HCT116 (cell line): ENCODE measurements at regions not wholly inside any gene's neighbourhood (a gene's known extent, or its start where the extent isn't known, plus 50 kb on each side); places are given as distances from the start of the nearest gene placed in this dataset.

Experiments
- ATAC-seq: fragments of 200-7000 bp; cut with Tn5 transposase; 2 replicates; pipeline ENCODE4 v1.9.1; 2020; ENCODE audit warnings: mild to moderate bottlenecking, moderate library complexity
- BruUV-seq: library from RNA; stranded (reverse); fragments of 400-500 nt; replicated peaks from 2 replicates; lab custom pipeline; 2021; lab: Mats Ljungman, UMichigan
- CTCF ChIA-PET: fragments of 300-600 bp; sonication (Branson Sonifier 250); formaldehyde crosslinking; loops from one replicate; lab custom pipeline; 2021; ENCODE audit warnings: antibody characterized with exemption; lab: Charles Lee
- POLR2A ChIA-PET: fragments of 300-600, 350-600 bp; sonication (Branson Sonifier 250); formaldehyde crosslinking; loops from one replicate; lab custom pipeline; 2021; ENCODE audit warnings: antibody characterized with exemption; lab: Charles Lee
- RAD21 ChIA-PET, 2 experiments: fragments of 300-600 bp; sonication (Branson Sonifier 250); formaldehyde crosslinking; loops; one replicate each; lab custom pipeline; 2023; ENCODE audit warnings: low total read pairs in 2 of 2; ENCODE audit not compliant: uncharacterized antibody in 2 of 2, unreplicated experiment in 2 of 2, low non-redundant PET in 1 of 2; lab: Charles Lee
- DNase-seq: peaks from one replicate; pipeline ENCODE4 v3.0.0-alpha.2; 2010; ENCODE audit warnings: low read depth, low spot score
- H2AFZ ChIP-seq: fragments of 200-600 bp; shearing (Covaris generic), sonication (generic); 2 replicates; pipeline ENCODE4 v1.6.1; 2017; ENCODE audit warnings: low read depth, mixed run types, mixed read lengths, antibody characterized with exemption, low read length; ENCODE audit not compliant: poor library complexity, severe bottlenecking
- H3K27ac ChIP-seq: 2 replicates; pipeline ENCODE4 v1.5.1; 2012; ENCODE audit warnings: low read depth, low read length
- H3K27me3 ChIP-seq: fragments of 200-600 bp; sonication (generic); 2 replicates; pipeline ENCODE4 v1.6.1; 2016; ENCODE audit warnings: mixed run types, low read length, mixed read lengths; ENCODE audit not compliant: insufficient read depth
- H3K36me3 ChIP-seq, 2 experiments: fragments of 200-500 bp in 1 of 2; fragments of 200-600 bp in 1 of 2; sonication (Bioruptor generic) in 1 of 2; sonication (generic) in 1 of 2; 2 replicates each; pipeline versions ENCODE4 v1.5.1 to v1.6.1; 2014 to 2016; ENCODE audit warnings: low read length in 2 of 2, inconsistent platforms in 1 of 2, mixed read lengths in 1 of 2, mixed run types in 1 of 2; ENCODE audit not compliant: insufficient read depth in 2 of 2, control insufficient read depth in 1 of 2
- H3K4me1 ChIP-seq, 2 experiments: fragments of 200-600 bp in 1 of 2; sonication (generic) in 1 of 2; 2 replicates each; pipeline versions ENCODE4 v1.5.1 to v1.6.1; 2012 to 2017; ENCODE audit warnings: low read length in 2 of 2, inconsistent platforms in 1 of 2, mild to moderate bottlenecking in 1 of 2, mixed read lengths in 1 of 2, mixed run types in 1 of 2, moderate library complexity in 1 of 2; ENCODE audit not compliant: insufficient read depth in 2 of 2, control insufficient read depth in 1 of 2
- H3K4me2 ChIP-seq: fragments of 200-600 bp; sonication (generic); 2 replicates; pipeline ENCODE4 v1.6.1; 2017; ENCODE audit warnings: mixed run types, low read length, mixed read lengths
- H3K4me3 ChIP-seq, 2 experiments: fragments of 200-600 bp in 1 of 2; sonication (generic) in 1 of 2; replicated peaks in 1 of 2; 2 replicates each; pipeline ENCODE4 v1.5.1; 2011 to 2016; ENCODE audit warnings: low read length in 2 of 2, control low read depth in 1 of 2, low read depth in 1 of 2, mild to moderate bottlenecking in 1 of 2, mixed read lengths in 1 of 2, mixed run types in 1 of 2
- H3K79me2 ChIP-seq: fragments of 200-600 bp; sonication (generic); 2 replicates; pipeline ENCODE4 v1.6.1; 2017; ENCODE audit warnings: mild to moderate bottlenecking, mixed run types, low read length, moderate library complexity, mixed read lengths; ENCODE audit not compliant: insufficient read depth
- H3K9ac ChIP-seq: fragments of 200-600 bp; sonication (generic); 2 replicates; pipeline ENCODE4 v1.6.1; 2016; ENCODE audit warnings: low read length, mixed read lengths
- H3K9me2 ChIP-seq: fragments of 200-600 bp; sonication (generic), shearing (Covaris generic); 2 replicates; pipeline ENCODE4 v1.6.1; 2017; ENCODE audit warnings: mixed run types, mild to moderate bottlenecking, moderate library complexity; ENCODE audit not compliant: insufficient read depth
- H3K9me3 ChIP-seq, 2 experiments: fragments of 200-500 bp in 1 of 2; fragments of 200-600 bp in 1 of 2; sonication (Bioruptor generic) in 1 of 2; sonication (generic) in 1 of 2; 2 replicates each; pipeline ENCODE4 v1.6.1; 2014 to 2017; ENCODE audit warnings: low read length in 2 of 2, mixed read lengths in 2 of 2, inconsistent platforms in 1 of 2, low read depth in 1 of 2, mild to moderate bottlenecking in 1 of 2, mixed run types in 1 of 2, moderate library complexity in 1 of 2; ENCODE audit not compliant: control insufficient read depth in 1 of 2, insufficient read depth in 1 of 2
- H4K20me1 ChIP-seq: fragments of 200-600 bp; sonication (generic), shearing (Covaris generic); 2 replicates; pipeline ENCODE4 v1.6.1; 2017; ENCODE audit warnings: mixed run types, mild to moderate bottlenecking, moderate library complexity; ENCODE audit not compliant: insufficient read depth
- EGR1 ChIP-seq: IDR thresholded peaks from 2 replicates; pipeline ENCODE4 v1.6.1; 2012; ENCODE audit warnings: low read depth
- EZH2 ChIP-seq: fragments of 200-600 bp; sonication (generic); IDR thresholded peaks from 2 replicates; pipeline ENCODE4 v1.6.1; 2017; ENCODE audit warnings: antibody characterized with exemption, mixed run types
- EZH2phosphoT487 ChIP-seq: fragments of 200-600 bp; IDR thresholded peaks from 2 replicates; pipeline ENCODE4 v1.6.1; 2018; ENCODE audit warnings: antibody characterized with exemption, borderline replicate concordance
- POLR2AphosphoS5 ChIP-seq: IDR thresholded peaks from 2 replicates; pipeline ENCODE4 v1.6.1; 2011; ENCODE audit warnings: mild to moderate bottlenecking, low read depth, low read length, moderate library complexity
- SIN3A ChIP-seq: IDR thresholded peaks from 2 replicates; pipeline ENCODE4 v1.6.1; 2012; ENCODE audit warnings: low read depth
- SRF ChIP-seq: IDR thresholded peaks from 2 replicates; pipeline ENCODE4 v1.6.1; 2012; ENCODE audit warnings: low read depth
- TCF7L2 ChIP-seq: IDR thresholded peaks from 2 replicates; pipeline ENCODE4 v1.7.0; 2011; ENCODE audit warnings: borderline replicate concordance, inconsistent platforms; ENCODE audit not compliant: insufficient read depth, insufficient read length; ENCODE audit errors: extremely low read depth
- YY1 ChIP-seq: IDR thresholded peaks from 2 replicates; pipeline ENCODE4 v1.6.1; 2011; ENCODE audit warnings: low read length, low read depth, moderate library complexity, mild to moderate bottlenecking; ENCODE audit not compliant: insufficient replicate concordance; ENCODE audit errors: extremely low read depth
- ZBTB33 ChIP-seq: IDR thresholded peaks from 2 replicates; pipeline ENCODE4 v1.6.1; 2011; ENCODE audit warnings: mild to moderate bottlenecking, low read length, moderate library complexity; ENCODE audit not compliant: insufficient replicate concordance; ENCODE audit errors: extremely low read depth
- intact Hi-C: fragments of 100-400 bp; cut with micrococcal nuclease; formaldehyde crosslinking; loops from 2 replicates; pipeline ENCODE4 v1.10.0; 2022
- TF ChIP-seq, protein P1 (sequence below): IDR thresholded peaks from 2 replicates; pipeline ENCODE4 v1.6.1; 2012
- TF ChIP-seq, protein P2 (sequence below): IDR thresholded peaks from 2 replicates; pipeline ENCODE4 v1.6.1; 2012

- Histone ChIP-seq H3K27me3 (no peaks in the 10 kb centered on the region), H2AFZ (no peak overlapping the region), H3K4me1 (no peaks in the 10 kb centered on the region), H3K36me3 (no peaks in the 10 kb centered on the region), H3K4me3 (no peak overlapping the region), H3K4me2 (no peak overlapping the region), H3K9ac (no peak overlapping the region), H3K9me2 (no peaks in the 10 kb centered on the region), H3K79me2 (no peaks in the 10 kb centered on the region), H4K20me1 (no peaks in the 10 kb centered on the region), H3K27ac (no peak overlapping the region), H3K9me3 (peaks cover 8 to 12% of the 10 kb centered on the region in 2 experiments; a peak in 2 of 4 replicates)
- POLR2A ChIA-PET, result no interaction called here
- DNase-seq (no peak), ATAC-seq (no peak)
- TF ChIP-seq POLR2AphosphoS5 (no peak), YY1 (no peak), SRF (no peak), ZBTB33 (no peak), EZH2 (no peak), EZH2phosphoT487 (no peak), SIN3A (no peak), TCF7L2 (no peak), EGR1 (no peak)
- TF ChIP-seq, protein P1, sequence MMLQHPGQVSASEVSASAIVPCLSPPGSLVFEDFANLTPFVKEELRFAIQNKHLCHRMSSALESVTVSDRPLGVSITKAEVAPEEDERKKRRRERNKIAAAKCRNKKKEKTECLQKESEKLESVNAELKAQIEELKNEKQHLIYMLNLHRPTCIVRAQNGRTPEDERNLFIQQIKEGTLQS, result no peak
- TF ChIP-seq, protein P2, sequence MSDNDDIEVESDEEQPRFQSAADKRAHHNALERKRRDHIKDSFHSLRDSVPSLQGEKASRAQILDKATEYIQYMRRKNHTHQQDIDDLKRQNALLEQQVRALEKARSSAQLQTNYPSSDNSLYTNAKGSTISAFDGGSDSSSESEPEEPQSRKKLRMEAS, result no peak
- CTCF ChIA-PET, result no interaction called here
- RAD21 ChIA-PET, result no interaction called here
- BruUV-seq, result no TSS peak
- intact Hi-C loops, result no loop called here
Measured at GRCh38 chr9:117951127-117951526, 246.9 kb downstream of the TLR4 start.
